Loucy (cell line): ENCODE measurements at regions not wholly inside any gene's neighbourhood (a gene's known extent, or its start where the extent isn't known, plus 50 kb on each side); places are given as distances from the start of the nearest gene placed in this dataset.

Source experiments
- H2AFZ ChIP-seq: fragments of 200-600 bp; sonication (generic); 2 replicates; pipeline ENCODE4 v1.6.0; 2016; ENCODE audit warnings: antibody characterized with exemption, mild to moderate bottlenecking, low read length, moderate library complexity
- H3F3A ChIP-seq: fragments of 200-600 bp; 2 replicates; pipeline ENCODE4 v1.6.0; 2016; ENCODE audit warnings: antibody characterized with exemption, low read depth, mild to moderate bottlenecking
- H3K27me3 ChIP-seq: fragments of 200-600 bp; sonication (generic); 2 replicates; pipeline ENCODE4 v1.6.1; 2014; ENCODE audit warnings: low read length, mild to moderate bottlenecking; ENCODE audit not compliant: insufficient read depth, poor library complexity, severe bottlenecking
- H3K36me3 ChIP-seq: fragments of 200-600 bp; sonication (generic); 2 replicates; pipeline ENCODE4 v1.6.1; 2016; ENCODE audit warnings: low read length; ENCODE audit not compliant: insufficient read depth
- H3K4me1 ChIP-seq: fragments of 200-600 bp; sonication (generic); 2 replicates; pipeline ENCODE4 v1.5.1; 2014; ENCODE audit warnings: low read length, mild to moderate bottlenecking; ENCODE audit not compliant: insufficient read depth, poor library complexity, severe bottlenecking
- H3K4me2 ChIP-seq: fragments of 200-600 bp; sonication (generic); 2 replicates; pipeline ENCODE4 v1.6.0; 2014; ENCODE audit warnings: antibody characterized with exemption, low read length, low read depth, mild to moderate bottlenecking; ENCODE audit not compliant: poor library complexity, severe bottlenecking
- H3K4me3 ChIP-seq: fragments of 200-600 bp; sonication (generic); 2 replicates; pipeline ENCODE4 v1.5.1; 2014; ENCODE audit warnings: low read length, mild to moderate bottlenecking, mixed read lengths; ENCODE audit not compliant: poor library complexity, severe bottlenecking
- H3K79me2 ChIP-seq: fragments of 200-600 bp; sonication (generic); 2 replicates; pipeline ENCODE4 v1.6.1; 2014; ENCODE audit warnings: low read length; ENCODE audit not compliant: insufficient read depth
- H3K9ac ChIP-seq: fragments of 200-600 bp; sonication (generic); 2 replicates; pipeline ENCODE4 v1.6.0; 2014; ENCODE audit warnings: mild to moderate bottlenecking, low read depth, low read length, moderate library complexity; ENCODE audit not compliant: poor library complexity, severe bottlenecking
- H3K9me2 ChIP-seq: fragments of 200-600 bp; sonication (generic); replicated peaks from 2 replicates; pipeline ENCODE4 v1.6.1; 2016; ENCODE audit warnings: low read depth, low read length, mixed read lengths
- H3K9me3 ChIP-seq: fragments of 200-600 bp; sonication (generic); 2 replicates; pipeline ENCODE4 v1.6.1; 2014; ENCODE audit warnings: mild to moderate bottlenecking, antibody characterized with exemption, low read length, low read depth; ENCODE audit not compliant: insufficient read depth
- H4K20me1 ChIP-seq: fragments of 200-600 bp; sonication (generic); 2 replicates; pipeline ENCODE4 v1.6.0; 2014; ENCODE audit warnings: antibody characterized with exemption, low read length, mild to moderate bottlenecking; ENCODE audit not compliant: insufficient read depth, poor library complexity, severe bottlenecking
- CTCF ChIP-seq: fragments of 200-600 bp; sonication (generic); conservative IDR thresholded peaks from 2 replicates; pipeline ENCODE4 v1.5.1; 2014; ENCODE audit warnings: mild to moderate bottlenecking, antibody characterized with exemption, low read length
- EZH2phosphoT487 ChIP-seq: fragments of 200-600 bp; IDR thresholded peaks from 2 replicates; pipeline ENCODE4 v1.6.1; 2018; ENCODE audit warnings: antibody characterized with exemption, mild to moderate bottlenecking, moderate library complexity, borderline replicate concordance

GRCh38 chr18:38019292-38019691, 453.7 kb upstream of the CELF4 start:
- Histone ChIP-seq H4K20me1 (no peaks in the 10 kb centered on the region), H3K9ac (no peak overlapping the region), H3K36me3 (no peaks in the 10 kb centered on the region), H3K4me1 (no peaks in the 10 kb centered on the region), H3F3A (no peaks in the 10 kb centered on the region), H3K9me2 (no peaks in the 10 kb centered on the region), H3K9me3 (no peaks in the 10 kb centered on the region), H2AFZ (no peak overlapping the region), H3K4me2 (no peak overlapping the region), H3K4me3 (no peak overlapping the region), H3K27me3 (no peaks in the 10 kb centered on the region), H3K79me2 (no peaks in the 10 kb centered on the region)
- TF ChIP-seq EZH2phosphoT487 (no peak), CTCF (no peak)

GRCh38 chr18:38010971-38011857, 445.6 kb upstream of the CELF4 start:
- Histone ChIP-seq H3K9me3 (no peaks in the 10 kb centered on the region), H4K20me1 (no peaks in the 10 kb centered on the region), H3K9me2 (no peaks in the 10 kb centered on the region), H3K4me2 (no peak overlapping the region), H3K79me2 (no peaks in the 10 kb centered on the region), H3K9ac (no peak overlapping the region), H3K36me3 (no peaks in the 10 kb centered on the region), H3F3A (no peaks in the 10 kb centered on the region), H3K27me3 (no peaks in the 10 kb centered on the region), H3K4me1 (no peaks in the 10 kb centered on the region), H2AFZ (no peak overlapping the region), H3K4me3 (no peak overlapping the region)
- TF ChIP-seq CTCF, result no peak
- TF ChIP-seq EZH2phosphoT487, result no peak

GRCh38 chr18:38010037-38010436, 444.4 kb upstream of the CELF4 start:
- Histone ChIP-seq H3K9me3 (no peaks in the 10 kb centered on the region), H3K9me2 (no peaks in the 10 kb centered on the region), H3K4me1 (no peaks in the 10 kb centered on the region), H3K4me2 (no peak overlapping the region), H3K79me2 (no peaks in the 10 kb centered on the region), H3K4me3 (no peak overlapping the region), H2AFZ (no peak overlapping the region), H3K9ac (no peak overlapping the region), H3K27me3 (no peaks in the 10 kb centered on the region), H4K20me1 (no peaks in the 10 kb centered on the region), H3K36me3 (no peaks in the 10 kb centered on the region), H3F3A (no peaks in the 10 kb centered on the region)
- TF ChIP-seq CTCF (no peak), EZH2phosphoT487 (no peak)
